K562 (cell line): ENCODE measurements at regions not wholly inside any gene's neighbourhood (a gene's known extent, or its start where the extent isn't known, plus 50 kb on each side); places are given as distances from the start of the nearest gene placed in this dataset.

Experiments used
- BRD4 ChIP-seq: fragments of 200-600 bp; sonication (generic); IDR thresholded peaks from 2 replicates; pipeline ENCODE4 v1.6.1; 2017; ENCODE audit warnings: inconsistent platforms
- CBX2 ChIP-seq: fragments of 200-600 bp; sonication (generic); IDR thresholded peaks from one replicate; pipeline ENCODE4 v1.6.1; 2012; ENCODE audit warnings: mild to moderate bottlenecking, low read length, inconsistent platforms; ENCODE audit not compliant: insufficient read depth, poor library complexity, severe bottlenecking
- DDX20 ChIP-seq: fragments of 450-650 bp; IDR thresholded peaks from 2 replicates; pipeline ENCODE4 v1.6.1; 2016; ENCODE audit warnings: missing genetic modification characterization, low read depth, mild to moderate bottlenecking, missing compliant biosample characterization, moderate library complexity
- MTA2 ChIP-seq: fragments of 450-650 bp; IDR thresholded peaks from 2 replicates; pipeline ENCODE4 v1.6.1; 2016; ENCODE audit warnings: low read depth
- PCBP1 ChIP-seq: fragments of 200-400 bp; formaldehyde crosslinking; IDR thresholded peaks from 2 replicates; pipeline ENCODE4 v1.6.1; 2018; ENCODE audit warnings: mild to moderate bottlenecking, low read depth, low read length; ENCODE audit not compliant: poor library complexity, severe bottlenecking
- POLR2A ChIP-seq: fragments of 450-650 bp; conservative IDR thresholded peaks from 2 replicates; pipeline ENCODE4 v1.6.1; 2016
- POLR2G ChIP-seq: fragments of 200-400 bp; formaldehyde crosslinking; IDR thresholded peaks from 2 replicates; pipeline ENCODE4 v1.6.1; 2017; ENCODE audit warnings: low read depth, mild to moderate bottlenecking, antibody characterized with exemption, low read length, moderate library complexity
- SREBF2 ChIP-seq: sonication (generic); formaldehyde crosslinking; IDR thresholded peaks from 2 replicates; pipeline ENCODE4 v1.4.0; 2020; ENCODE audit warnings: mild to moderate bottlenecking, missing genetic modification reagents
- ZNF717 ChIP-seq: fragments of 250-450 bp; sonication (Bioruptor Pico); IDR thresholded peaks from 2 replicates; pipeline ENCODE4 v1.5.0; 2021
- TF ChIP-seq, protein P1 (sequence below), 3 experiments: IDR thresholded peaks in 2 of 3; conservative IDR thresholded peaks in 1 of 3; 2 replicates each; pipeline ENCODE4 v1.5.1; 2011 to 2012; ENCODE audit warnings: low read length in 3 of 3, mild to moderate bottlenecking in 3 of 3, control low read depth in 2 of 3, improper control_type of control experiment in 1 of 3, inconsistent platforms in 1 of 3, low read depth in 1 of 3, mixed read lengths in 1 of 3, moderate library complexity in 1 of 3; ENCODE audit not compliant: insufficient read depth in 2 of 3
- TF ChIP-seq, protein P2 (sequence below): sonication (generic); formaldehyde crosslinking; IDR thresholded peaks from 2 replicates; pipeline ENCODE4 v1.8.1; 2022; ENCODE audit warnings: missing genetic modification reagents

DNA sequence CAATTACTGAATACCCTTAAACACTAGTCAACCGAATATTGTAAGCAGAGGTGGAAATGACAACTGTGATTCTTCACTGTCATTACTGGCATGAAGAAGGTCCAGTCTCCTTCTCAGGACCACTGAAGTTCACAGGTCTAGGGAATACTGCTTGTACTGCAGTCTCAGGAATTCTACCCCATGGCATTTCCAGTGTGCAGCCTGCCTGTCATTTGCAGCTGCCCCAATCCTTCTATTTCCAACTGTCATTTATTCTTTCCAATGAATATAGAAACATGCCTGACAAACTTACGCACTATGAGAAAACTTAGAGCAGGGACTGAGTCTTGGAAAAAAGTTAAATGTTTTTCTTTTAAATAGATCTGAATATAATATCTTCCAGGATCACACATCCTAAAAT, 308.0 kb upstream of the THBS1 start:
- TF ChIP-seq DDX20 (tag), result no peak
- no peak for TF ChIP-seq MTA2
- TF ChIP-seq POLR2A, result no peak
- no peak for TF ChIP-seq BRD4
- TF ChIP-seq, protein P1, sequence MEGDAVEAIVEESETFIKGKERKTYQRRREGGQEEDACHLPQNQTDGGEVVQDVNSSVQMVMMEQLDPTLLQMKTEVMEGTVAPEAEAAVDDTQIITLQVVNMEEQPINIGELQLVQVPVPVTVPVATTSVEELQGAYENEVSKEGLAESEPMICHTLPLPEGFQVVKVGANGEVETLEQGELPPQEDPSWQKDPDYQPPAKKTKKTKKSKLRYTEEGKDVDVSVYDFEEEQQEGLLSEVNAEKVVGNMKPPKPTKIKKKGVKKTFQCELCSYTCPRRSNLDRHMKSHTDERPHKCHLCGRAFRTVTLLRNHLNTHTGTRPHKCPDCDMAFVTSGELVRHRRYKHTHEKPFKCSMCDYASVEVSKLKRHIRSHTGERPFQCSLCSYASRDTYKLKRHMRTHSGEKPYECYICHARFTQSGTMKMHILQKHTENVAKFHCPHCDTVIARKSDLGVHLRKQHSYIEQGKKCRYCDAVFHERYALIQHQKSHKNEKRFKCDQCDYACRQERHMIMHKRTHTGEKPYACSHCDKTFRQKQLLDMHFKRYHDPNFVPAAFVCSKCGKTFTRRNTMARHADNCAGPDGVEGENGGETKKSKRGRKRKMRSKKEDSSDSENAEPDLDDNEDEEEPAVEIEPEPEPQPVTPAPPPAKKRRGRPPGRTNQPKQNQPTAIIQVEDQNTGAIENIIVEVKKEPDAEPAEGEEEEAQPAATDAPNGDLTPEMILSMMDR (IDR thresholded peaks at IDR 0.05 in 2 of 3, conservative IDR thresholded peaks at IDR 0.05 in 1 of 3; ENCODE audit: insufficient read depth in 2 of 3, low read depth in 1 of 3, low read length in 3 of 3), result no peak
- TF ChIP-seq ZNF717 (CRISPR knock-in tag), result no peak
- no peak for TF ChIP-seq SREBF2 (CRISPR knock-in tag)
- TF ChIP-seq CBX2, result no peak
- TF ChIP-seq POLR2G, result no peak
- no peak for TF ChIP-seq PCBP1
- TF ChIP-seq, protein P2, sequence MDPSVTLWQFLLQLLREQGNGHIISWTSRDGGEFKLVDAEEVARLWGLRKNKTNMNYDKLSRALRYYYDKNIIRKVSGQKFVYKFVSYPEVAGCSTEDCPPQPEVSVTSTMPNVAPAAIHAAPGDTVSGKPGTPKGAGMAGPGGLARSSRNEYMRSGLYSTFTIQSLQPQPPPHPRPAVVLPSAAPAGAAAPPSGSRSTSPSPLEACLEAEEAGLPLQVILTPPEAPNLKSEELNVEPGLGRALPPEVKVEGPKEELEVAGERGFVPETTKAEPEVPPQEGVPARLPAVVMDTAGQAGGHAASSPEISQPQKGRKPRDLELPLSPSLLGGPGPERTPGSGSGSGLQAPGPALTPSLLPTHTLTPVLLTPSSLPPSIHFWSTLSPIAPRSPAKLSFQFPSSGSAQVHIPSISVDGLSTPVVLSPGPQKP, result no peak
